Gastrocnemius medialis (tissue), 4 donors: ENCODE measurements at regions not wholly inside any gene's neighbourhood (a gene's known extent, or its start where the extent isn't known, plus 50 kb on each side); places are given as distances from the start of the nearest gene placed in this dataset.

ENCODE experiments used
- ATAC-seq, 2 donors: fragments of 150-250 bp; one replicate each; pipeline ENCODE4 v1.9.1; 2016
- DNase-seq, 2 donors: peaks; one replicate each; pipeline ENCODE4 v3.0.0-alpha.2; 2019
- H3K27ac ChIP-seq, 4 donors: fragments of 200-600 bp; sonication (generic); 1 replicate in 1 of 4; 2 replicates in 3 of 4; pipeline ENCODE4 v1.5.1; 2016 to 2018; ENCODE audit warnings: mild to moderate bottlenecking in 2 of 4, moderate library complexity in 1 of 4
- H3K27me3 ChIP-seq, 3 donors: fragments of 200-600 bp; sonication (generic) in 2 of 3; 1 replicate in 1 of 3; 2 replicates in 2 of 3; pipeline versions ENCODE4 v1.5.1 to v1.6.0; 2016 to 2019; ENCODE audit warnings: mild to moderate bottlenecking in 1 of 3, moderate library complexity in 1 of 3
- H3K36me3 ChIP-seq, 2 donors: fragments of 200-600 bp; sonication (generic) in 1 of 2; one replicate each; pipeline ENCODE4 v1.5.1; 2017 to 2018
- H3K4me1 ChIP-seq, 2 donors: fragments of 200-600 bp; sonication (generic) in 1 of 2; one replicate each; pipeline ENCODE4 v1.5.1; 2016 to 2017; ENCODE audit warnings: mild to moderate bottlenecking in 2 of 2
- H3K4me3 ChIP-seq, 4 donors: fragments of 200-600 bp; sonication (generic) in 3 of 4; 1 replicate in 1 of 4; 2 replicates in 3 of 4; pipeline ENCODE4 v1.5.1; 2016 to 2019; ENCODE audit warnings: mild to moderate bottlenecking in 2 of 4
- H3K9me3 ChIP-seq, 3 donors: fragments of 200-600 bp; sonication (generic) in 2 of 3; 1 replicate in 1 of 3; 2 replicates in 2 of 3; pipeline ENCODE4 v1.5.1; 2016 to 2019
- POLR2A ChIP-seq, 2 donors: fragments of 450-650 bp; IDR thresholded peaks; one replicate each; pipeline ENCODE4 v1.6.1; 2017; ENCODE audit warnings: antibody characterized with exemption in 2 of 2, mild to moderate bottlenecking in 2 of 2, moderate library complexity in 2 of 2
- in situ Hi-C, 4 donors: fragments of 200-750 bp; cut with MboI; loops; one replicate each; pipeline versions ENCODE4 v1.15.0 to v1.8.0; 2017; ENCODE audit warnings: low sequenced_read_pairs in 4 of 4
- intact Hi-C: fragments of 100-400 bp; cut with DNase I; formaldehyde crosslinking; loops from one replicate; pipeline ENCODE4 v1.15.1; 2023; ENCODE audit warnings: low total_unique reads
- TF ChIP-seq, protein P1 (sequence below), 5 experiments: fragments of 450-650 bp in 3 of 5; fragments of 200-600 bp in 2 of 5; sonication (generic) in 2 of 5; IDR thresholded peaks in 4 of 5; conservative IDR thresholded peaks in 1 of 5; 1 replicate in 4 of 5; 2 replicates in 1 of 5; pipeline ENCODE4 v1.5.1; 2016 to 2019; ENCODE audit warnings: antibody characterized with exemption in 5 of 5, mild to moderate bottlenecking in 3 of 5, moderate library complexity in 3 of 5

DNA sequence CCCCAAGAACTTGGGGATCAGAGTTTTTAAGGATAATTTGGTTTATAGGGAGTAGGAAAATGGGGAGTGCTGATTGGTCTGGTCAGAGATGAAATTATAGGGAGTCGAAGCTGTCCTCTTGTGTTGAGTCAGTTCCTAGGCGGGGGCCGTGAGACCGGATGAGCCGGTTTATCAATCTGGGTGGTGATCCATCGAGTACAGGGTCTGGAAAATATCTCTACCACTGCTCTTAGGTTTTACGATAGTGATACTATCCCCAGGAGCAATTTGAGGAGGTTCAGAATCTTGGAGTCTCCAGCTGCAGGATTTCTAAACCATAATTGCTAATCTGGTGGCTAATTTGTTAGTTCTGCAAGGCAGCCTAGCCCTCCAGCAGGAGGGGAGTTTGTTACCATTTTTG, 403.4 kb downstream of the CDH11 start:
- H3K27me3 ChIP-seq: no peaks in the 10 kb centered on the region
- no peak overlapping the region for H3K27ac ChIP-seq
- no peaks in the 10 kb centered on the region for H3K9me3 ChIP-seq
- no peaks in the 10 kb centered on the region for H3K36me3 ChIP-seq
- in situ Hi-C loops (no loop called here), intact Hi-C loops (no loop called here)
- no peak for ATAC-seq
- no peak for TF ChIP-seq POLR2A (IDR thresholded peaks at IDR 0.05)
- TF ChIP-seq, protein P1, sequence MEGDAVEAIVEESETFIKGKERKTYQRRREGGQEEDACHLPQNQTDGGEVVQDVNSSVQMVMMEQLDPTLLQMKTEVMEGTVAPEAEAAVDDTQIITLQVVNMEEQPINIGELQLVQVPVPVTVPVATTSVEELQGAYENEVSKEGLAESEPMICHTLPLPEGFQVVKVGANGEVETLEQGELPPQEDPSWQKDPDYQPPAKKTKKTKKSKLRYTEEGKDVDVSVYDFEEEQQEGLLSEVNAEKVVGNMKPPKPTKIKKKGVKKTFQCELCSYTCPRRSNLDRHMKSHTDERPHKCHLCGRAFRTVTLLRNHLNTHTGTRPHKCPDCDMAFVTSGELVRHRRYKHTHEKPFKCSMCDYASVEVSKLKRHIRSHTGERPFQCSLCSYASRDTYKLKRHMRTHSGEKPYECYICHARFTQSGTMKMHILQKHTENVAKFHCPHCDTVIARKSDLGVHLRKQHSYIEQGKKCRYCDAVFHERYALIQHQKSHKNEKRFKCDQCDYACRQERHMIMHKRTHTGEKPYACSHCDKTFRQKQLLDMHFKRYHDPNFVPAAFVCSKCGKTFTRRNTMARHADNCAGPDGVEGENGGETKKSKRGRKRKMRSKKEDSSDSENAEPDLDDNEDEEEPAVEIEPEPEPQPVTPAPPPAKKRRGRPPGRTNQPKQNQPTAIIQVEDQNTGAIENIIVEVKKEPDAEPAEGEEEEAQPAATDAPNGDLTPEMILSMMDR (IDR thresholded peaks at IDR 0.05 in 4 of 5, conservative IDR thresholded peaks at IDR 0.05 in 1 of 5): no peak
- DNase-seq: no peak
- H3K4me1 ChIP-seq: no peaks in the 10 kb centered on the region
- H3K4me3 ChIP-seq: no peak overlapping the region

DNA sequence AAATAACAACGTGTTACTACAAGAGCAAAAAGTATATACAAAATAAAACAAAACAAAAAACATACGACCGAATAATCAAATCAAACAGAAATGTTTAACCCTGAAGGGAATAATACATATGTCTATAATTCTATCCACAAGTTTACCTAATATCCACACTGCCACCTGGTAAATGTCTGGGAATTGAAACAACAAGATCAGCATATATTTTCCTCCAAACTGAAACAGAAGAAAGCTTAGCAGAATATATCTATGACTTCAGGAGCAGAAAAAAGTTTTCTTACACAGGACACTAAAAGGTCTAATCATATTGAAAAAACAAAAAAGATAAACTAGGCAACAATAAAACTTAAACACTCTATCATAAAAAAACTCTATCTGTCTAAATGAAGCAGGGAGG, 404.0 kb downstream of the CDH11 start:
- Histone ChIP-seq H3K9me3 (no peaks in the 10 kb centered on the region), H3K27me3 (no peaks in the 10 kb centered on the region), H3K4me3 (no peak overlapping the region), H3K36me3 (no peaks in the 10 kb centered on the region), H3K27ac (no peak overlapping the region), H3K4me1 (no peaks in the 10 kb centered on the region)
- DNase-seq (no peak), ATAC-seq (no peak)
- no peak for TF ChIP-seq POLR2A (IDR thresholded peaks at IDR 0.05)
- TF ChIP-seq, protein P1 (IDR thresholded peaks at IDR 0.05 in 4 of 5, conservative IDR thresholded peaks at IDR 0.05 in 1 of 5): no peak
- intact Hi-C loops (no loop called here), in situ Hi-C loops (no loop called here)

DNA sequence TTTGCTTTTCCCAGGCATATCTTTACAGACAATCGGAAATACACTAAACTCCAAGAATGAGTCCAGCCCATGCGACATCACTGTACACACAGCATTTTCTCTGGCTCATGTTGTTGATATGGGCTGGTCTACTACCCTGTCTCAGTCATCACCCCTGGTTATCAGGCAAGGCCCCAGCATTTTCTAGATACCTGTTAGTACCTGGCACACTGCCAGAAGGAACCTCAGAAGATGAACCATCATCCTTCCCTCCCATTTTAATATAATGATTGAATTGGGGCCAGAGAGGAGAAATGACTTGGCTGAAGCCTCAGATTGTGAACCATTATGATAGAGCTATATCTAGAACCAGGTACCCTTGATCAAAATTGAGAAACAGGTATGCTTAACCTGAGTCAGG, 406.2 kb downstream of the CDH11 start:
- intact Hi-C loops: no loop called here
- ATAC-seq (no peak), DNase-seq (no peak)
- Histone ChIP-seq H3K4me1 (no peaks in the 10 kb centered on the region), H3K36me3 (no peaks in the 10 kb centered on the region), H3K27ac (no peak overlapping the region), H3K9me3 (no peaks in the 10 kb centered on the region), H3K4me3 (no peak overlapping the region), H3K27me3 (no peaks in the 10 kb centered on the region)
- TF ChIP-seq, protein P1 (IDR thresholded peaks at IDR 0.05 in 4 of 5, conservative IDR thresholded peaks at IDR 0.05 in 1 of 5): no peak
- TF ChIP-seq POLR2A (IDR thresholded peaks at IDR 0.05): no peak
- in situ Hi-C loops: no loop called here

DNA sequence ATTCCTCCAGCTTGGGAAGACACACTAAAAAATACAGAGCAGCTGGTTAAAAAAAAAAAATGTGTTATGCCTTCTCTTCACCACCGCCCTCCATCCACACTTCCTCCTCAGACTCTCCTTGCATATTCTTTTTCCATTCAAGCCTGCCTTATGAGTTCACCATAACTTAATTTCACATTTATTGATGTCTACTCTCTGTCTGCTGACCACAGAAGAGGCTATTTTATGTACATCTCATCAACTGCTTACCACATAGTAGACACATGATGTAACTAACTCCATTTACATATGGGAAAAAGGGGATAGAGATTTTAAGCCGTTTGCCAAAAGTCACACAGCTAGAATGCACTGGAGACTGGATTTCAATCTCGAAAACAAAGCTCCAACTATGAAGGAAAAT, 409.8 kb downstream of the CDH11 start:
- DNase-seq (no peak), ATAC-seq (no peak)
- Histone ChIP-seq H3K4me3 (no peak overlapping the region), H3K36me3 (no peaks in the 10 kb centered on the region), H3K9me3 (no peaks in the 10 kb centered on the region), H3K27ac (no peak overlapping the region), H3K27me3 (no peaks in the 10 kb centered on the region), H3K4me1 (no peaks in the 10 kb centered on the region)
- no peak for TF ChIP-seq POLR2A (IDR thresholded peaks at IDR 0.05)
- TF ChIP-seq, protein P1 (IDR thresholded peaks at IDR 0.05 in 4 of 5, conservative IDR thresholded peaks at IDR 0.05 in 1 of 5): no peak
- in situ Hi-C loops: no loop called here
- intact Hi-C loops: no loop called here

DNA sequence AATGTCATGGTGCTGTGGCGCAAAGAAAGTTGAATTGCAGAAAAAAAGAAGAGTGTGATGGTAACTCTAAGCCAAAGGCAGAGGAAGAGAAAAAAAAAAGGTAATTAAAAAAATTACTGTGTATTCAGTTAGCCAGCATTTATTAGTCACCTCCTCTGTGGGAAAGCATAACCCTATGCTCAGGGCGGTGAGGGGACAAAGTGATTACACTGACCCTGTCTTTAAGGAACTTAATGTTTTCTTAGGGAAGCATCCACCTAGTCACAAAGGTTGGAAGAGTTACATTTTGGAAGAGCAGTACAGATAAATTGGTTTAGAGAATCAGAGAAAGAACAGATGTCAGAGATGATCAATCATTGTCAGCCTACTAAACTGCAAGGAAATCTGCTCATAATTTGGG, 410.3 kb downstream of the CDH11 start:
- Histone ChIP-seq H3K36me3 (no peaks in the 10 kb centered on the region), H3K27ac (no peak overlapping the region), H3K4me1 (no peaks in the 10 kb centered on the region), H3K27me3 (no peaks in the 10 kb centered on the region), H3K4me3 (no peak overlapping the region), H3K9me3 (no peaks in the 10 kb centered on the region)
- no peak for TF ChIP-seq POLR2A (IDR thresholded peaks at IDR 0.05)
- TF ChIP-seq, protein P1 (IDR thresholded peaks at IDR 0.05 in 4 of 5, conservative IDR thresholded peaks at IDR 0.05 in 1 of 5): no peak
- intact Hi-C loops: no loop called here
- in situ Hi-C loops: no loop called here
- ATAC-seq (no peak), DNase-seq (no peak)
